IMR-90 (cell line): ENCODE measurements at regions not wholly inside any gene's neighbourhood (a gene's known extent, or its start where the extent isn't known, plus 50 kb on each side); places are given as distances from the start of the nearest gene placed in this dataset.

Source experiments
- ATAC-seq: fragments of 200-7000 bp; cut with Tn5 transposase; 2 replicates; pipeline ENCODE4 v1.9.1; 2020; ENCODE audit warnings: low read depth, mild to moderate bottlenecking, moderate library complexity
- BruUV-seq: library from RNA; stranded (reverse); fragments of 400-500 nt; replicated peaks from 2 replicates; lab custom pipeline; 2021; lab: Mats Ljungman, UMichigan
- CTCF ChIA-PET: fragments of 300-600 bp; formaldehyde crosslinking; extraction: SDS; loops from one replicate; lab custom pipeline; 2021; ENCODE audit warnings: antibody characterized with exemption; lab: Yijun Ruan, JAX
- POLR2A ChIA-PET: fragments of 300-600 bp; sonication (Branson Sonifier 250); formaldehyde crosslinking; loops from one replicate; lab custom pipeline; 2022; ENCODE audit warnings: antibody characterized with exemption; ENCODE audit not compliant: unreplicated experiment; lab: Charles Lee
- DNase-seq: peaks from one replicate; pipeline ENCODE4 v3.0.0; 2013
- H2AFZ ChIP-seq: replicated peaks from 2 replicates; pipeline ENCODE3; 2013; ENCODE audit warnings: low read length, mild to moderate bottlenecking; ENCODE audit not compliant: poor library complexity
- H2AK5ac ChIP-seq: 2 replicates; pipeline ENCODE4 v1.6.1; 2013; ENCODE audit warnings: low read depth, low read length, inconsistent platforms
- H2AK9ac ChIP-seq: replicated peaks from 2 replicates; pipeline ENCODE3; 2013; ENCODE audit warnings: mild to moderate bottlenecking, low read depth, low read length, moderate library complexity; ENCODE audit not compliant: poor library complexity
- H2BK120ac ChIP-seq: 2 replicates; pipeline ENCODE4 v1.6.1; 2013; ENCODE audit warnings: low read depth, low read length, inconsistent platforms
- H2BK15ac ChIP-seq: 3 replicates; pipeline ENCODE4 v1.6.1; 2013; ENCODE audit warnings: low read depth, low read length, inconsistent platforms
- H2BK20ac ChIP-seq: 2 replicates; pipeline ENCODE4 v1.6.1; 2013; ENCODE audit warnings: low read depth, mild to moderate bottlenecking, inconsistent platforms, low read length, moderate library complexity
- H2BK5ac ChIP-seq: 2 replicates; pipeline ENCODE4 v1.6.1; 2013; ENCODE audit warnings: mild to moderate bottlenecking, low read depth, low read length, inconsistent platforms; ENCODE audit not compliant: poor library complexity, severe bottlenecking
- H3K14ac ChIP-seq: replicated peaks from 2 replicates; pipeline ENCODE4 v1.6.1; 2013; ENCODE audit warnings: low read depth, low read length, inconsistent platforms
- H3K18ac ChIP-seq: 2 replicates; pipeline ENCODE4 v1.6.1; 2013; ENCODE audit warnings: low read depth, low read length, control low read depth
- H3K23ac ChIP-seq: 2 replicates; pipeline ENCODE4 v1.6.1; 2013; ENCODE audit warnings: low read depth, low read length, inconsistent platforms
- H3K27ac ChIP-seq: 2 replicates; pipeline ENCODE4 v1.5.1; 2013; ENCODE audit warnings: mild to moderate bottlenecking, control low read depth, low read length; ENCODE audit not compliant: insufficient read depth
- H3K27me3 ChIP-seq: 2 replicates; pipeline ENCODE4 v1.6.1; 2013; ENCODE audit warnings: low read length; ENCODE audit not compliant: control insufficient read depth, insufficient read depth
- H3K36me3 ChIP-seq: 2 replicates; pipeline ENCODE4 v1.6.1; 2013; ENCODE audit warnings: low read length, mixed read lengths; ENCODE audit not compliant: control insufficient read depth, insufficient read depth
- H3K4ac ChIP-seq: 2 replicates; pipeline ENCODE4 v1.6.1; 2013; ENCODE audit warnings: low read depth, low read length, inconsistent platforms
- H3K4me1 ChIP-seq: 2 replicates; pipeline ENCODE4 v1.6.1; 2013; ENCODE audit warnings: low read length, mixed read lengths; ENCODE audit not compliant: control insufficient read depth, insufficient read depth
- H3K4me2 ChIP-seq: 2 replicates; pipeline ENCODE4 v1.6.1; 2013; ENCODE audit warnings: low read depth, mild to moderate bottlenecking, control low read depth, low read length, moderate library complexity
- H3K4me3 ChIP-seq: 2 replicates; pipeline ENCODE4 v1.5.1; 2013; ENCODE audit warnings: low read depth, mild to moderate bottlenecking, control low read depth, low read length, moderate library complexity; ENCODE audit not compliant: insufficient read depth
- H3K56ac ChIP-seq: 2 replicates; pipeline ENCODE4 v1.6.1; 2013; ENCODE audit warnings: low read length, inconsistent platforms; ENCODE audit not compliant: insufficient read depth; ENCODE audit errors: extremely low read depth
- H3K79me1 ChIP-seq, 2 experiments: 2 replicates each; pipeline ENCODE4 v1.6.1; 2013; ENCODE audit warnings: low read length in 2 of 2, inconsistent platforms in 1 of 2, low read depth in 1 of 2
- H3K9ac ChIP-seq: 2 replicates; pipeline ENCODE4 v1.6.1; 2013; ENCODE audit warnings: low read depth, low read length, control low read depth
- H3K9me1 ChIP-seq: 2 replicates; pipeline ENCODE4 v1.6.1; 2013; ENCODE audit warnings: low read length, inconsistent platforms; ENCODE audit not compliant: insufficient read depth
- H3K9me3 ChIP-seq: 2 replicates; pipeline ENCODE4 v1.6.1; 2013; ENCODE audit warnings: low read length; ENCODE audit not compliant: control insufficient read depth, insufficient read depth
- H4K20me1 ChIP-seq: 2 replicates; pipeline ENCODE4 v1.6.1; 2013; ENCODE audit warnings: low read length, inconsistent platforms; ENCODE audit not compliant: insufficient read depth
- H4K5ac ChIP-seq: 2 replicates; pipeline ENCODE4 v1.6.1; 2013; ENCODE audit warnings: mild to moderate bottlenecking, low read depth, low read length, control low read depth
- H4K8ac ChIP-seq, 2 experiments: 2 replicates each; pipeline ENCODE4 v1.6.1; 2013; ENCODE audit warnings: low read depth in 2 of 2, low read length in 2 of 2, control low read depth in 1 of 2, inconsistent platforms in 1 of 2
- H4K91ac ChIP-seq: 2 replicates; pipeline ENCODE4 v1.6.1; 2013; ENCODE audit warnings: low read depth, low read length, inconsistent platforms; ENCODE audit not compliant: insufficient read depth
- BHLHE40 ChIP-seq: fragments of 150-350 bp; IDR thresholded peaks from 2 replicates; pipeline ENCODE4 v1.6.1; 2016; ENCODE audit warnings: mild to moderate bottlenecking, low read depth, low read length
- CEBPB ChIP-seq: IDR thresholded peaks from 2 replicates; pipeline ENCODE4 v1.6.1; 2012; ENCODE audit warnings: low read depth, low read length, improper control_type of control experiment
- CHD1 ChIP-seq: IDR thresholded peaks from 2 replicates; pipeline ENCODE4 v1.6.1; 2012; ENCODE audit warnings: low read depth, low read length, improper control_type of control experiment
- CTCF ChIP-seq: conservative IDR thresholded peaks from 2 replicates; pipeline ENCODE4 v1.5.1; 2012; ENCODE audit warnings: mild to moderate bottlenecking, low read depth, low read length, improper control_type of control experiment
- ELK1 ChIP-seq: fragments of 150-350 bp; IDR thresholded peaks from 2 replicates; pipeline ENCODE4 v1.6.1; 2016; ENCODE audit warnings: low read depth, mild to moderate bottlenecking, low read length, moderate library complexity, borderline replicate concordance
- FOS ChIP-seq: fragments of 150-350 bp; IDR thresholded peaks from 2 replicates; pipeline ENCODE4 v1.6.1; 2016; ENCODE audit warnings: low read depth, low read length
- MAFK ChIP-seq: IDR thresholded peaks from 2 replicates; pipeline ENCODE4 v1.6.1; 2012; ENCODE audit warnings: low read depth, low read length, improper control_type of control experiment
- MAZ ChIP-seq: IDR thresholded peaks from 2 replicates; pipeline ENCODE4 v1.6.1; 2012; ENCODE audit warnings: low read depth, mild to moderate bottlenecking, low read length, improper control_type of control experiment, moderate library complexity, borderline replicate concordance
- MXI1 ChIP-seq: IDR thresholded peaks from 2 replicates; pipeline ENCODE4 v1.6.1; 2012; ENCODE audit warnings: low read depth, mild to moderate bottlenecking, low read length, moderate library complexity, borderline replicate concordance
- NFE2L2 ChIP-seq: fragments of 150-350 bp; IDR thresholded peaks from 2 replicates; pipeline ENCODE4 v1.6.1; 2016; ENCODE audit warnings: low read depth, mild to moderate bottlenecking, low read length
- POLR2A ChIP-seq: IDR thresholded peaks from 2 replicates; pipeline ENCODE4 v1.6.1; 2012; ENCODE audit warnings: mild to moderate bottlenecking, low read depth, low read length
- RAD21 ChIP-seq: IDR thresholded peaks from 2 replicates; pipeline ENCODE4 v1.6.1; 2012; ENCODE audit warnings: low read length, improper control_type of control experiment
- RCOR1 ChIP-seq: IDR thresholded peaks from 2 replicates; pipeline ENCODE4 v1.6.1; 2012; ENCODE audit warnings: mild to moderate bottlenecking, low read length, improper control_type of control experiment; ENCODE audit not compliant: insufficient replicate concordance
- RFX5 ChIP-seq: IDR thresholded peaks from 2 replicates; pipeline ENCODE4 v1.8.0; 2012; ENCODE audit warnings: low read depth, mild to moderate bottlenecking, low read length, moderate library complexity
- SMC3 ChIP-seq: fragments of 150-350 bp; IDR thresholded peaks from 2 replicates; pipeline ENCODE4 v1.6.1; 2016; ENCODE audit warnings: low read depth, mild to moderate bottlenecking, antibody characterized with exemption, low read length, moderate library complexity
- USF2 ChIP-seq: fragments of 150-350 bp; IDR thresholded peaks from 2 replicates; pipeline ENCODE4 v1.6.1; 2017; ENCODE audit warnings: mild to moderate bottlenecking, antibody characterized with exemption, low read length, low read depth
- WGBS, 2 experiments: methylation state at CpG; one replicate each; pipeline versions ENCODE4 v1.1.5 to v1.1.7; 2013; ENCODE audit warnings: missing lambda C conversion rate in 2 of 2; ENCODE audit not compliant: insufficient read length in 1 of 2; ENCODE audit errors: extremely low coverage in 2 of 2; 5-methylcytosine and 5-hydroxymethylcytosine counted together
- dilution Hi-C: fragments of 300-500 bp; cut with HindIII; formaldehyde crosslinking; loops from one replicate; pipeline ENCODE4 v1.14.3; 2018; ENCODE audit warnings: low sequenced_read_pairs; ENCODE audit not compliant: unreplicated experiment
- in situ Hi-C: fragments of 300-500 bp; cut with MboI; formaldehyde crosslinking; loops from 3 replicates; pipeline ENCODE4 v1.14.3; 2019; ENCODE audit warnings: low sequenced_read_pairs, inconsistent platforms, mixed read lengths
- intact Hi-C: fragments of 100-400 bp; cut with micrococcal nuclease; formaldehyde crosslinking; loops from 2 replicates; pipeline ENCODE4 v1.10.0; 2022

- H3K4me1 ChIP-seq, result no peaks in the 10 kb centered on the region; the same call in 1 of the 2 replicates
- H3K23ac ChIP-seq, result no peak overlapping the region
- ATAC-seq (no peak), DNase-seq (no peak)
- no peaks in the 10 kb centered on the region for H3K9me1 ChIP-seq
- no peak overlapping the region for H4K8ac ChIP-seq
- H3K79me1 ChIP-seq, result no peaks in the 10 kb centered on the region
- BruUV-seq, result no TSS peak
- H2AFZ ChIP-seq, result peak overlapping the region; percentile 70
- CTCF ChIA-PET, result no interaction called here
- no peak overlapping the region for H3K18ac ChIP-seq
- no peak for TF ChIP-seq RFX5
- no peak for TF ChIP-seq ELK1
- no peak for TF ChIP-seq USF2
- TF ChIP-seq BHLHE40, result no peak
- no peak for TF ChIP-seq FOS
- TF ChIP-seq NFE2L2, result no peak
- no peak for TF ChIP-seq SMC3
- TF ChIP-seq CHD1, result no peak
- TF ChIP-seq MXI1, result no peak
- TF ChIP-seq CEBPB, result no peak
- TF ChIP-seq RAD21, result no peak
- TF ChIP-seq MAZ, result no peak
- no peak for TF ChIP-seq POLR2A
- no peak for TF ChIP-seq RCOR1
- no peak for TF ChIP-seq CTCF
- no peak for TF ChIP-seq MAFK
- no peak overlapping the region for H2AK9ac ChIP-seq
- H4K20me1 ChIP-seq, result no peaks in the 10 kb centered on the region
- no peak overlapping the region for H3K9ac ChIP-seq
- H3K4me3 ChIP-seq, result no peak overlapping the region
- H4K91ac ChIP-seq, result no peak overlapping the region
- H2BK15ac ChIP-seq, result 0 out of 3 replicates have a peak overlapping the region, but pooled peaks have one; percentile 17
- H3K4ac ChIP-seq, result no peak overlapping the region
- no peak overlapping the region for H2BK5ac ChIP-seq
- no peak overlapping the region for H3K56ac ChIP-seq
- H4K5ac ChIP-seq, result no peak overlapping the region
- POLR2A ChIA-PET, result no interaction called here
- in situ Hi-C loops, result no loop called here
- no peaks in the 10 kb centered on the region for H3K36me3 ChIP-seq
- no peak overlapping the region for H2BK120ac ChIP-seq
- intact Hi-C loops, result loop anchor here (2.0 to 10.0 kb wide), 2 partner anchors 155 to 513 kb away; no protein-coding TSS in a partner anchor
- no peak overlapping the region for H3K27ac ChIP-seq
- no peak overlapping the region for H3K14ac ChIP-seq
- H2BK20ac ChIP-seq, result no peak overlapping the region
- WGBS, 2 experiments, result 18% methylated on average over 12 of the region's 46 CpGs; no CpG with 5 or more reads in 1 of the 2 experiments
- no peak overlapping the region for H3K4me2 ChIP-seq
- H2AK5ac ChIP-seq, result no peak overlapping the region
- no peaks in the 10 kb centered on the region for H3K9me3 ChIP-seq
- H3K27me3 ChIP-seq, result peaks cover 18% of the 10 kb centered on the region
- dilution Hi-C loops, result no loop called here
Measured at GRCh38 chrX:40167850-40168479, 70.2 kb upstream of the BCOR start.
